ENCODE measurements at regions not wholly inside any gene's neighbourhood (a gene's known extent, or its start where the extent isn't known, plus 50 kb on each side); places are given as distances from the start of the nearest gene placed in this dataset.

DNA sequence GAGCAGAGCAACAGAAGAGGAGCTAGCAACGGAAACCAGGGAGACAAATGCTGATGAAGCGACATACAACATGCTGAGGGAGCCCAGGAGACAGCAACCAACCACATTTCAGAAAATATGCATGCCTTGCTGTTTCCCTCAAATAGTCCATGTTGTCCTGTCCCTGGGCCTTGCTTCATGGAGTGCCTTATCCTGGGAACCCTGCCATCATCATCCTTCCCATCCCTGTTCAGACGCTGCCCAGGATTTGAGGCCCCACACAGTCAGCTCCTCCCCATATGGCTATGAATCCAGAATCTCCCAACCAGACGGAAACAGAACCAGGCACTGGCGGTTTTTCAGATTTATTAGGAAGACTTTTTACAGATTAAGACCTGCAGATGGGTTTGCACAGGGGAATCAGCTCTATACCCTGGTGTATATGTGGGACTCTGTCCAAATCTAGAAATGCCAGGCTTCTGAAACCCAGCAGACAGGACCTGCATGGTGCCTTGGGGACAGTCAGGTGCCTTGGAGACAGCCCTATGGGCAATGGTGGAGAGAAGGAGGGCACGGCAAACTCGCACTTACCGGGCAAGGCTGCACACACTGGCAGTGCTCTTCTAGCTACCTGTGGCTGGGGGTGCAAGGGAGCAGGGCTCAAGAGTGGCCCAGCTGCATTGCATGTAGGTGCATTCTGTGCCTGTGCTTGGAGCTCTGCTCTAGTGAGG, 199.7 kb upstream of the MAMLD1 start:
- Histone ChIP-seq H3K27me3 (ENCODE audit: insufficient read depth, low read length) (no peaks in the 10 kb centered on the region), H3K4me1 (ENCODE audit: control insufficient read depth, insufficient read depth, low read length, unreplicated experiment) (peaks cover 5% of the 10 kb centered on the region), H3K27ac (ENCODE audit: low read depth, low read length) (no peak overlapping the region), H3K4me3 (ENCODE audit: low read depth, low read length) (no peak overlapping the region), H3K79me2 (ENCODE audit: control insufficient read depth, insufficient read depth, low read length, unreplicated experiment) (no peaks in the 10 kb centered on the region), H3K36me3 (ENCODE audit: insufficient read depth, low read length) (no peaks in the 10 kb centered on the region), H2AFZ (ENCODE audit: low read length, unreplicated experiment) (no peak overlapping the region)

DNA sequence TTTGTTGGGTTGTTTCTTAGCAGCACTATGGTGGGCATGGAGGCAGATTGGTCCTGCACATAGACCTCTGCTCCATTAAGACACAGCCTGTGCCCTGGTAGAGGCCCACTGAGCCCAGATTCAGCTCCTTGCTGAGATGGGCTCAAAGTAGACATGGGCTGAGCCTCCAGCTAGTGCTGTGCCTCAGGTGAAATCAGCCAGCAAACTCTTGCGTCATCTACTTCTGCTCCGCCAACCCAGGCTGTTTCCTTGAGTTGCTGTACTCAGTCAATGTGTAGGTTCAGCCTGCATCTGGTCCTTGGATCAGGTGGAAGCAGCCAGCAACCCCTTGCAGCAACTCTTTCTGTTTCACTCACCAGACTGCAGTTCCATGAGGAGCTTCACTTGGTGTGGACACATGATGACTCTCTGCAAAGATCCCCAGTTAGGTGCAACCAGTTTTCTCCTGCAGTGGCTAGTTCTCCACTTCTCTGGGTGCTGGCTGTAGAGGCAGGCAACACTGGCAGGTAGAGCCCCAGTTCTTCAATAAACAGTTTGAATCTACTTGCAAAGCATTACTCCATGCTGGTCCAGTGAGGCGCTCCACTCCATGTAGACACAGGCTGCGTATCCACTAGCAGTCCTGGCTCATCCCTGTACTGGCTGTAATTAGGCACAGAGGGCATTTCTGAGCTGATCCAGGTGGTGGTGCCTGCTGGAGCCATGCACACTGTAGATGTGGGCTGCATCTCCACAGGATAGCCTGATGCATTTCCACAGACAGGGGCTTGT, 199.0 kb upstream of the MAMLD1 start:
- Histone ChIP-seq H2AFZ (ENCODE audit: low read length, unreplicated experiment) (no peak overlapping the region), H3K79me2 (ENCODE audit: control insufficient read depth, insufficient read depth, low read length, unreplicated experiment) (no peaks in the 10 kb centered on the region), H3K4me1 (ENCODE audit: control insufficient read depth, insufficient read depth, low read length, unreplicated experiment) (peaks cover 5% of the 10 kb centered on the region), H3K36me3 (ENCODE audit: insufficient read depth, low read length) (no peaks in the 10 kb centered on the region), H3K4me3 (ENCODE audit: low read depth, low read length) (no peak overlapping the region), H3K27ac (ENCODE audit: low read depth, low read length) (no peak overlapping the region), H3K27me3 (ENCODE audit: insufficient read depth, low read length) (no peaks in the 10 kb centered on the region)

DNA sequence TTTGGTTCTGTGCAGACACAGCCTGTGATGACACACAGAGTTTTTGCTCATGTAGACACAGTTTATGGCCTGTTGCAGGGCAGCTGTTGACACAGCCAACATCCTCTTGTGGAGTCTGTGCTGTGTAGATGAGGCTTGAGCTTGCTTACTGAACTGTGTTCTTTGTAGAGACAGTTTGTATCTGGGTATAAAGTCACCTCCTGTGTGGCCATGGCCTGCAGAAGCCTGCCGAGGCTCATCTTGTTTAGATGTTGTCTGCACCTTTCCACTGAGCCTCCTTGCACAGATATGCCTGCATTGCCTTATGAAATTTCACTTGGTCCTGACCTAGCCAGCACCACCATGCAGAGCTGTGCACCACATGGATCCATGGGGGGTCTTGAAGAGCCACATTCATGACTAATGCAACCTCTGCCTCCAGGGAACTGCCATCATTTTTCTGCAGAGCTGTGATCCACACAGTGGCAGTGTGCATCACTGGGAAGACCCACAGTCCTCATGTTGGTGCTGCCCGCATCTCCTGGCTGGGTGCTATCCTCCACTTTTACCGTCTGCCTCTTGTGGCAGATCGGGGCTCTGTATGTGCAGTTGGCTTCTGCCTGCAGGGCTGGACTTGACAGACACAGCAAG, 198.0 kb upstream of the MAMLD1 start:
- no peak overlapping the region for H2AFZ ChIP-seq (ENCODE audit: low read length, unreplicated experiment)
- H3K27ac ChIP-seq (ENCODE audit: low read depth, low read length): no peak overlapping the region
- H3K4me1 ChIP-seq (ENCODE audit: control insufficient read depth, insufficient read depth, low read length, unreplicated experiment): peaks cover 5% of the 10 kb centered on the region
- no peaks in the 10 kb centered on the region for H3K27me3 ChIP-seq (ENCODE audit: insufficient read depth, low read length)
- no peaks in the 10 kb centered on the region for H3K79me2 ChIP-seq (ENCODE audit: control insufficient read depth, insufficient read depth, low read length, unreplicated experiment)
- H3K36me3 ChIP-seq (ENCODE audit: insufficient read depth, low read length): no peaks in the 10 kb centered on the region
- no peak overlapping the region for H3K4me3 ChIP-seq (ENCODE audit: low read depth, low read length)

DNA sequence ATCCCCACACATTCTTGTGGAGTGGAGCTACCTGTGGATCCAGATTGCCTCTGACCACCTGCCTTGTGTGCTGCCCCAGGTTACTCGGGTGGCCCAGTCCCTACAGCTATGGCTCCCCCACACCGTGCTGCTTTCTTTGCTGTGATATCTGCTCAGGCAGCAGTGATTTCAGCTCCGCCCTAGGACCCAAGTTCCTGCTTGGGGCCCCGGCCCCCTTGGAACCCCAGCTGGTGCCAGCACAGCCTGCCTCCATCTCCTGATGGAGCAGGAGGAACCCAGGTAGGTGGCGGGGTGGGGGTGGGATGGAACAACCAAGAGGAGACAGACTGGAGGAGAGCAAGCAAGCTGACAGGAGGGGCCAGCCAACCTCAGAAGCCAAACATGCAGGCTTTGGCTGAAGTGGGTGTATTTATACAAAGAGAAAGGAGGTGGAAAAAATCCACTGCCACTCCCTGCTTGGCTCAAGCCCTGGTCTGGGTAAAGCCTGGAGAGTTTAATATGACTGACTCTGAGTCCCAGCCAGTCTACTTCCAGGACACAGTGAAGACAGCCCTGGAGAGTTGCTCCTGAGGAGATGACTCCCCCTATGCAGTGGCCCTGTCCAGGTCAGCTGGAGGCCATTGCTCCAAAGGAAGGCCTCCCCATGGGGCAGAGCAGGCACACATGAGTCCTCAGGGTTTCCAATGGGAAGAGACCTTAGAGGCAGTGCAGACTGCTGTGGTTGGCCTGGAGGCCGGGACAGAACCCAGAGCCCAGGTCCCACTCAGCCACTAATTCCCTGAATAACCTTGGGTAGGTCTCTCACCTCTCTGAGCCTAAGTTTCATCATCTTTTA, 197.1 kb upstream of the MAMLD1 start:
- Histone ChIP-seq H3K36me3 (ENCODE audit: insufficient read depth, low read length) (no peaks in the 10 kb centered on the region), H3K27ac (ENCODE audit: low read depth, low read length) (no peak overlapping the region), H2AFZ (ENCODE audit: low read length, unreplicated experiment) (no peak overlapping the region), H3K27me3 (ENCODE audit: insufficient read depth, low read length) (no peaks in the 10 kb centered on the region), H3K4me3 (ENCODE audit: low read depth, low read length) (no peak overlapping the region), H3K79me2 (ENCODE audit: control insufficient read depth, insufficient read depth, low read length, unreplicated experiment) (no peaks in the 10 kb centered on the region), H3K4me1 (ENCODE audit: control insufficient read depth, insufficient read depth, low read length, unreplicated experiment) (peaks cover 5% of the 10 kb centered on the region)

DNA sequence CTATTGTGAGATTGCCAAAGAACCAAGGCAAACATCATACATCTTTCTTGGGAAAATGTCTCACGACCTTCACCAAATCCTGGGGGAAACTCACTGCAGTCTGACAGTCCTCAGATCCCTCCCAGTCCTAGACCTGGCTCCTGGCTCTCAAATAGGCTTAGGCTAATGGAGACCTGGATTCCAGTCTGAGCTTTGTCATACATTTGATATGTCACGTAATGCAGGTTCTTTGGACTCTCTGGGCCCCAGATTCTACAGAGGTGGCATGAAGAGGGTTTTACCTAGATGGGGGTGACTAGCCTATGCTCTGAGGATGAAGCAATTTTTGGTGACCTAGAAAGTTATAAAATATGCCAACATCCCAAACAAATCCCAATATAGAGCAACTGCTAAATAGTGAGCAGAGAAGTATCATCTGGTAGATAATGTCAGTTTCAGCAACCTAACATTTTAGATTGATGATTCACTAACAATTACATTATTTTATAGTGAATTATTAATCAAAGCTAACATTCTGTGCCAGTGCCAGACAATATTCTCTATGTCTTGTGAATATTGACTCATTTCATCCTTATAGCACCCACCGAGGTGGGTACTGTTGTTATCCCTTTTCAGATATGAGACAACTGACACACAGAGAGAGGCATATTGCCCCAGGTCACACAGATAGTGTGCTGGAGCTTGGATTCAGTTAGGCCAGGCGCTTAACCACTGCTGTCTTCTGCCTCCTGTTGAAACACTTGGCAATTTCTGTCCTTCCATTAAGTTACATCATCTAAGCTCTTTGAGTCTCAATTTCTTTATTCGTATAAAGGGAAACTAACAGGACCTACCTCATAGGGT, 195.4 kb upstream of the MAMLD1 start:
- no peaks in the 10 kb centered on the region for H3K79me2 ChIP-seq (ENCODE audit: control insufficient read depth, insufficient read depth, low read length, unreplicated experiment)
- no peak overlapping the region for H3K27ac ChIP-seq (ENCODE audit: low read depth, low read length)
- no peaks in the 10 kb centered on the region for H3K27me3 ChIP-seq (ENCODE audit: insufficient read depth, low read length)

DNA sequence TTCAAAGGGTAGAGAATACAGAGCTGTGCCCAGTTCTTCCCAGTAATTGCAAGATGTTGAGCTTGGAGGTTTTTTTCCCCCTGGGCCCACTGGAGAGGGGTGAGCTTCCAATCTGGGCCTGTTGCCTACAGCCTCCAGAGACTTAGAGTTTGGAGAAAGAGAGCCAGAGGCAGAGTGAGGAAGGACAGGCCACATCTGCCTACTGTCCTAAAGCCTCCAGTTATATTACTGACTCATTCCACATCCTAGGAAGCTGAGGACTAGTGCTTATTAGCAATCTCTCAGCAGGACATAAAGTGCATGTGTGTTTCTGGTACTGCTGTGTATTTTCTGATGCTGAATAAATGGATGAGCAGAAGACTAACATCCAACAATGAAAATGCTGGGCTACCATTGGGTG, 181.0 kb upstream of the MAMLD1 start:
- H3K27me3 ChIP-seq (ENCODE audit: insufficient read depth, low read length): no peaks in the 10 kb centered on the region
- H3K4me3 ChIP-seq (ENCODE audit: low read depth, low read length): no peak overlapping the region
- H3K4me1 ChIP-seq (ENCODE audit: control insufficient read depth, insufficient read depth, low read length, unreplicated experiment): no peaks in the 10 kb centered on the region
- H3K79me2 ChIP-seq (ENCODE audit: control insufficient read depth, insufficient read depth, low read length, unreplicated experiment): no peaks in the 10 kb centered on the region
- H3K36me3 ChIP-seq (ENCODE audit: insufficient read depth, low read length): no peaks in the 10 kb centered on the region
- no peak overlapping the region for H3K27ac ChIP-seq (ENCODE audit: low read depth, low read length)
- no peak overlapping the region for H2AFZ ChIP-seq (ENCODE audit: low read length, unreplicated experiment)

More for the DNA sequence above, 195.4 kb upstream of the MAMLD1 start:
- Histone ChIP-seq H3K4me1 (ENCODE audit: control insufficient read depth, insufficient read depth, low read length, unreplicated experiment) (no peaks in the 10 kb centered on the region), H2AFZ (ENCODE audit: low read length, unreplicated experiment) (no peak overlapping the region), H3K36me3 (ENCODE audit: insufficient read depth, low read length) (no peaks in the 10 kb centered on the region), H3K4me3 (ENCODE audit: low read depth, low read length) (no peak overlapping the region)

DNA sequence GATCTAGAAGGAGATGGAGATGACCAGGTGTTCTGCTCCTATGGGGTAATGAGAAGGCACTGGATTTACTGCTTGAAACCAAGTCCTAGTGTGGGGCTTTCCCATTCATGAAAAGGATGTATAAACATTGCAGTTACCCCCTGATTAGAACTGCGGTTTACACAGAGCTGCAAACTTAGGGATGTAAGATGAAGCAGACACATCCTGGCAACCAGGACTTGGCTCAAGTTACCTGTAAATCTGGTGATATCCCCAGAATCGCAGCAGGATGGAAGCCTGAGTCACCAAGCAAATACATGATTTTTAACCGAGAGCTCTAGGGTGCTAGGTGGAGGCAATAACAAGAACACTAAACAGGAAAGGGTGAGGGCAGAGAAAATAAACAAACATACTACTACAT, 178.6 kb upstream of the MAMLD1 start:
- H2AFZ ChIP-seq (ENCODE audit: low read length, unreplicated experiment): peak overlapping the region; percentile 72

DNA sequence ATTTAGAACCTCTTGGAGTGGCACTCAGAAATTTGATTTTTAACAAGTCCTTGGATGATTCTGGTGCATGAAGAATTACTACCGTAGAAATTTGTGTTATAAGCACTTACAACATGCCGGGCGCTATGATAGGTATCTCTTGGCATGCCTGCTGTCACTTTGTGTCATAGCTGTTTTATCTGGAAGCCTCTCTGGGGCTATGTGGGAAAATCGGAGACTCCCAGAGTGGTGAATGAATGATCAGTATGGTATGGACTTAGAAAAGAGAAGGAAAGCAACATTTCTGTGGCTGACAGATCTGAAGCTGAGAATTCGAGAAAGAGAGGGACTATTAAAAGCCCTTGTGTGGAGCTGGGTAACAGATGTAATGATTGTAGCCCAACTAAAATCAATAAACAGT, 177.4 kb upstream of the MAMLD1 start:
- no peaks in the 10 kb centered on the region for H3K27me3 ChIP-seq (ENCODE audit: insufficient read depth, low read length)
- H2AFZ ChIP-seq (ENCODE audit: low read length, unreplicated experiment): no peak overlapping the region
- no peaks in the 10 kb centered on the region for H3K79me2 ChIP-seq (ENCODE audit: control insufficient read depth, insufficient read depth, low read length, unreplicated experiment)
- no peaks in the 10 kb centered on the region for H3K36me3 ChIP-seq (ENCODE audit: insufficient read depth, low read length)
- H3K27ac ChIP-seq (ENCODE audit: low read depth, low read length): no peak overlapping the region
- H3K4me3 ChIP-seq (ENCODE audit: low read depth, low read length): no peak overlapping the region
- H3K4me1 ChIP-seq (ENCODE audit: control insufficient read depth, insufficient read depth, low read length, unreplicated experiment): no peaks in the 10 kb centered on the region

More for the DNA sequence above, 178.6 kb upstream of the MAMLD1 start:
- no peaks in the 10 kb centered on the region for H3K79me2 ChIP-seq (ENCODE audit: control insufficient read depth, insufficient read depth, low read length, unreplicated experiment)
- no peaks in the 10 kb centered on the region for H3K4me1 ChIP-seq (ENCODE audit: control insufficient read depth, insufficient read depth, low read length, unreplicated experiment)
- H3K36me3 ChIP-seq (ENCODE audit: insufficient read depth, low read length): no peaks in the 10 kb centered on the region
- H3K4me3 ChIP-seq (ENCODE audit: low read depth, low read length): peak overlapping the region; percentile 48
- no peaks in the 10 kb centered on the region for H3K27me3 ChIP-seq (ENCODE audit: insufficient read depth, low read length)
- no peak overlapping the region for H3K27ac ChIP-seq (ENCODE audit: low read depth, low read length)

DNA sequence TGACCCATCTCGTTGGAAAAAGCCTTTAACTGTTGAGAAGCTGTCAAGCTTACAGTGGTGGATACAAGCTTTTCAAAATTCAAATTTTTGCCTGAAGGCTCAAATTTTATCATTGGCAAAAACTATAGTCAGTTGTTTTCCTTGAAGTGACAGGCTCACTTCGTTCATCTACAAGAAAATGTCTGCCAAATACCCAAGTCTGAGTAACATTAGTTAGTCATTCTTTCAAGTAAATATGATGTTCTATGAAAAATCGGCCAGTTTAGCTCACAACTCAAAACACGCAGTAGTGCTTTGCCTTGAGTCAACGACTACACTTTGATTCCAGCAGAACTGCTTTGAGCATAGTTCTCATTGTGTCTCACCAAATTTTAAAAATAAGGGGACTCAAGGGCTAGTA, 170.3 kb upstream of the MAMLD1 start:
- no peaks in the 10 kb centered on the region for H3K36me3 ChIP-seq (ENCODE audit: insufficient read depth, low read length)

DNA sequence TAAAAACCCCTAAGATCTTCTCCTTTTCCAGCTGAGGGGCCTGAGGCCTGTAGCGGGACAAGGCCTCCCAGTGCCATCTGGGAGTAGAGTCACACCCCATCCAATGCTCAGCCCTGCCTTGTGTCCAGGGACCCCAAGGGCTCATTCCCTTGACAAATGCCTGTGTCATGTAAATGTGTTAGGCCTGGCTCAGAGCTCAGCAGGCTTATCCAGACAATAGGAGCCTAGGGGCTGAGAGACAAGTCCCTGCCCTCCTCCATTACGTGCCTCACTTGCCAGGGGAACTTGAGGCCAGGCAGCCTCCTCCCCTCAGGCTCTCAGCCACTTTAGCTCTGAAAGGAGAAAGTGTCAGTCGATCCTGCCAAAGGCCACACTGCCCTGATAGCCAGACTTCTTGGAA, 166.8 kb upstream of the MAMLD1 start:
- no peaks in the 10 kb centered on the region for H3K27me3 ChIP-seq (ENCODE audit: insufficient read depth, low read length)

More for the DNA sequence above, 170.3 kb upstream of the MAMLD1 start:
- Histone ChIP-seq H3K79me2 (ENCODE audit: control insufficient read depth, insufficient read depth, low read length, unreplicated experiment) (no peaks in the 10 kb centered on the region), H3K27ac (ENCODE audit: low read depth, low read length) (no peak overlapping the region), H2AFZ (ENCODE audit: low read length, unreplicated experiment) (no peak overlapping the region), H3K4me1 (ENCODE audit: control insufficient read depth, insufficient read depth, low read length, unreplicated experiment) (no peaks in the 10 kb centered on the region), H3K27me3 (ENCODE audit: insufficient read depth, low read length) (no peaks in the 10 kb centered on the region), H3K4me3 (ENCODE audit: low read depth, low read length) (no peak overlapping the region)

More for the DNA sequence above, 166.8 kb upstream of the MAMLD1 start:
- no peak overlapping the region for H3K27ac ChIP-seq (ENCODE audit: low read depth, low read length)
- H3K4me1 ChIP-seq (ENCODE audit: control insufficient read depth, insufficient read depth, low read length, unreplicated experiment): peaks cover 26% of the 10 kb centered on the region
- no peaks in the 10 kb centered on the region for H3K36me3 ChIP-seq (ENCODE audit: insufficient read depth, low read length)
- no peak overlapping the region for H2AFZ ChIP-seq (ENCODE audit: low read length, unreplicated experiment)
- H3K4me3 ChIP-seq (ENCODE audit: low read depth, low read length): no peak overlapping the region
- H3K79me2 ChIP-seq (ENCODE audit: control insufficient read depth, insufficient read depth, low read length, unreplicated experiment): no peaks in the 10 kb centered on the region
